Body of pancreas (tissue), 4 donors: ENCODE measurements at regions not wholly inside any gene's neighbourhood (a gene's known extent, or its start where the extent isn't known, plus 50 kb on each side); places are given as distances from the start of the nearest gene placed in this dataset.

Experiments
- POLR2A ChIP-seq, 3 donors: fragments of 450-650 bp; IDR thresholded peaks; one replicate each; pipeline ENCODE4 v1.6.1; 2016; ENCODE audit warnings: antibody characterized with exemption in 3 of 3, mild to moderate bottlenecking in 2 of 3
- TF ChIP-seq, protein P1 (sequence below), 7 experiments: fragments of 450-650 bp in 4 of 7; fragments of 200-600 bp in 3 of 7; sonication (generic) in 3 of 7; IDR thresholded peaks; one replicate each; pipeline ENCODE4 v1.5.1; 2016 to 2019; ENCODE audit warnings: antibody characterized with exemption in 7 of 7

DNA sequence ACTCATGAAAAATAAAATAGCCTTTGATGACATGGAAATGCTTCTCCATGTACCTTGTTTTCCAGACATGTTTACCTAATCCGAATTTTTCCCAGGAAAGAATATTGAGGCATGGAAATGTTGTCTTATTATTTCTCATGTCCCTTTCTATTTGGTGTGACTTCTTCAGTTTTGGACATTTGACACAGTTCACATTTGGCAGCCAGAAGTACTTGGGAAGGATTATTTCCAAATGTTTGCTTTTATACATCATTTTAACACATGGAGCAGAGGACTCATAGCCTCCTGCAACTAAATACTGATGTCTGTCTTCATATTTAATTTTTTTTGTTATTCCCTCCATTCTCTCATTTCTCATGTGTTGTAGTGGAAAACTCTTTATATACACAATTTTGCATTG, 94.3 kb downstream of the POSTN start:
- TF ChIP-seq POLR2A (IDR thresholded peaks at IDR 0.05) = no peak
- TF ChIP-seq, protein P1, sequence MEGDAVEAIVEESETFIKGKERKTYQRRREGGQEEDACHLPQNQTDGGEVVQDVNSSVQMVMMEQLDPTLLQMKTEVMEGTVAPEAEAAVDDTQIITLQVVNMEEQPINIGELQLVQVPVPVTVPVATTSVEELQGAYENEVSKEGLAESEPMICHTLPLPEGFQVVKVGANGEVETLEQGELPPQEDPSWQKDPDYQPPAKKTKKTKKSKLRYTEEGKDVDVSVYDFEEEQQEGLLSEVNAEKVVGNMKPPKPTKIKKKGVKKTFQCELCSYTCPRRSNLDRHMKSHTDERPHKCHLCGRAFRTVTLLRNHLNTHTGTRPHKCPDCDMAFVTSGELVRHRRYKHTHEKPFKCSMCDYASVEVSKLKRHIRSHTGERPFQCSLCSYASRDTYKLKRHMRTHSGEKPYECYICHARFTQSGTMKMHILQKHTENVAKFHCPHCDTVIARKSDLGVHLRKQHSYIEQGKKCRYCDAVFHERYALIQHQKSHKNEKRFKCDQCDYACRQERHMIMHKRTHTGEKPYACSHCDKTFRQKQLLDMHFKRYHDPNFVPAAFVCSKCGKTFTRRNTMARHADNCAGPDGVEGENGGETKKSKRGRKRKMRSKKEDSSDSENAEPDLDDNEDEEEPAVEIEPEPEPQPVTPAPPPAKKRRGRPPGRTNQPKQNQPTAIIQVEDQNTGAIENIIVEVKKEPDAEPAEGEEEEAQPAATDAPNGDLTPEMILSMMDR (IDR thresholded peaks at IDR 0.05) = no peak
